HEK293T (cell line): ENCODE measurements at regions not wholly inside any gene's neighbourhood (a gene's known extent, or its start where the extent isn't known, plus 50 kb on each side); places are given as distances from the start of the nearest gene placed in this dataset.

Source experiments
- BHLHE40 ChIP-seq: fragments of 450-650 bp; IDR thresholded peaks from 2 replicates; pipeline ENCODE4 v1.6.1; 2016; ENCODE audit warnings: mild to moderate bottlenecking, moderate library complexity, borderline replicate concordance
- SP1 ChIP-seq: fragments of 450-650 bp; IDR thresholded peaks from 2 replicates; pipeline ENCODE4 v1.6.1; 2017

DNA sequence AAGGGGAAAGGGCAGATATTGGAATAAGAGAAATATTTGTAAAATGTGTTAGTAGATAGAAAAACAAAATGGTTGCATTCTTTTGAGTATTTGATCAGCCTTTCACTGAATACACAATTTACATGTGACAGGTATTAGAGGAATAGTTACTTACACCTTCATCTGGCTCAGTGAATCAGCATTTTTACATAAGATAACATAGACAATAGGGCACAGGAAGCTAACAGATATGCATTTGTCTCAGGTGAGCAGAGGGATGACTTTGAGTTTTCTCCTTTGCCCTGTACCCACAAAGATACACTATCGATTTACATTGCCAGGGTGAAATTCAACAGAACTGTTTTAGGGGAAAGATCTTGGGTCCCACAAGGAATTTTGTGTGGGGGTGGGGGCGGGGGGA lies 373.1 kb upstream of the NETO1 start:
- TF ChIP-seq BHLHE40 (no peak), SP1 (no peak)
